WTC11 (cell line): ENCODE measurements at regions not wholly inside any gene's neighbourhood (a gene's known extent, or its start where the extent isn't known, plus 50 kb on each side); places are given as distances from the start of the nearest gene placed in this dataset.

Source experiments
- ATF2 ChIP-seq: sonication (generic); formaldehyde crosslinking; IDR thresholded peaks from 2 replicates; pipeline ENCODE4 v1.8.1; 2022; ENCODE audit warnings: low read depth, missing genetic modification reagents, borderline replicate concordance
- ATF3 ChIP-seq: sonication (generic); formaldehyde crosslinking; conservative IDR thresholded peaks from 2 replicates; pipeline ENCODE4 v1.8.1; 2022; ENCODE audit warnings: mild to moderate bottlenecking, missing genetic modification reagents
- CREB1 ChIP-seq: sonication (generic); formaldehyde crosslinking; IDR thresholded peaks from 2 replicates; pipeline ENCODE4 v1.8.0; 2023; ENCODE audit warnings: mild to moderate bottlenecking, missing genetic modification reagents
- CTCF ChIP-seq: fragments of 200-600 bp; IDR thresholded peaks from 2 replicates; pipeline ENCODE4 v1.8.0; 2022; ENCODE audit warnings: antibody characterized with exemption
- FOXJ3 ChIP-seq: sonication (generic); formaldehyde crosslinking; IDR thresholded peaks from 2 replicates; pipeline ENCODE4 v1.9.0; 2021; ENCODE audit warnings: missing genetic modification reagents, mild to moderate bottlenecking, borderline replicate concordance
- PRDM15 ChIP-seq: sonication (generic); formaldehyde crosslinking; IDR thresholded peaks from 2 replicates; pipeline ENCODE4 v1.8.0; 2022; ENCODE audit warnings: missing genetic modification reagents
- USF2 ChIP-seq: sonication (generic); formaldehyde crosslinking; IDR thresholded peaks from 2 replicates; pipeline ENCODE4 v1.8.1; 2023; ENCODE audit warnings: mild to moderate bottlenecking, missing genetic modification reagents, moderate library complexity
- ZBTB21 ChIP-seq: sonication (generic); formaldehyde crosslinking; IDR thresholded peaks from 2 replicates; pipeline ENCODE4 v1.8.1; 2023; ENCODE audit warnings: mild to moderate bottlenecking, missing genetic modification reagents, borderline replicate concordance
- ZNF396 ChIP-seq: fragments of 250-450 bp; sonication (Bioruptor Pico); IDR thresholded peaks from 2 replicates; pipeline ENCODE4 v1.8.0; 2021; ENCODE audit warnings: mild to moderate bottlenecking, moderate library complexity, borderline replicate concordance
- ZNF512 ChIP-seq: sonication (generic); formaldehyde crosslinking; IDR thresholded peaks from 2 replicates; pipeline ENCODE4 v1.8.1; 2022; ENCODE audit warnings: missing genetic modification reagents, borderline replicate concordance

GRCh38 chr14:44151130-44151820, 355.8 kb downstream of the FSCB start:
- TF ChIP-seq ZNF512 (CRISPR knock-in tag) (no peak), USF2 (CRISPR knock-in tag) (no peak), FOXJ3 (no peak), ZBTB21 (CRISPR knock-in tag) (no peak), CTCF (no peak), ATF3 (CRISPR knock-in tag) (no peak), ATF2 (CRISPR knock-in tag) (no peak), PRDM15 (CRISPR knock-in tag) (no peak), ZNF396 (no peak), CREB1 (CRISPR knock-in tag) (no peak)
